ENCODE measurements at regions not wholly inside any gene's neighbourhood (a gene's known extent, or its start where the extent isn't known, plus 50 kb on each side); places are given as distances from the start of the nearest gene placed in this dataset.

GRCh38 chr3:131151-131888 is 65.2 kb upstream of the CHL1 start:
- no peak for TF ChIP-seq POLR2AphosphoS5 (IDR thresholded peaks at IDR 0.05; ENCODE audit: borderline replicate concordance, low read depth, low read length)
- no peak for TF ChIP-seq FOXP2 (optimal IDR thresholded peaks at IDR 0.05; ENCODE audit: control extremely low read depth, extremely low read length, insufficient read depth)
- no peak for TF ChIP-seq EZH2 (IDR thresholded peaks at IDR 0.05)
